Natural killer cell treated with Interleukin-12 subunit alpha and Interleukin-12 subunit beta and Interleukin-15 and Interleukin-18, amount 100 ng/mL, for 72 hours (primary cell): ENCODE measurements at regions not wholly inside any gene's neighbourhood (a gene's known extent, or its start where the extent isn't known, plus 50 kb on each side); places are given as distances from the start of the nearest gene placed in this dataset.

ENCODE experiments used
- ATAC-seq, 2 donors: fragments of 150-1000 bp; cut with Tn5 transposase in 1 of 2; sonication (Bioruptor Pico), chemical (Tn5 transposase) in 1 of 2; 2 replicates each; pipeline ENCODE4 v1.10.0; 2021
- DNase-seq: peaks from one replicate; pipeline ENCODE4 v3.0.0; 2022; ENCODE audit warnings: low spot score
- H3K27ac Mint-ChIP-seq, 2 donors: 1 replicate in 1 of 2; 2 replicates in 1 of 2; pipeline ENCODE4 v1.8.0; 2022; ENCODE audit warnings: mixed read lengths in 2 of 2, mild to moderate bottlenecking in 1 of 2, moderate library complexity in 1 of 2
- H3K27me3 Mint-ChIP-seq, 2 donors: 1 replicate in 1 of 2; 2 replicates in 1 of 2; pipeline ENCODE4 v1.8.0; 2022; ENCODE audit warnings: mixed read lengths in 2 of 2
- H3K36me3 Mint-ChIP-seq: one replicate; pipeline ENCODE4 v1.8.0; 2022; ENCODE audit warnings: mixed read lengths
- H3K4me1 Mint-ChIP-seq, 2 donors: 1 replicate in 1 of 2; 2 replicates in 1 of 2; pipeline ENCODE4 v1.8.0; 2022; ENCODE audit warnings: low read depth in 2 of 2, mixed read lengths in 2 of 2, mild to moderate bottlenecking in 1 of 2
- H3K4me3 Mint-ChIP-seq: one replicate; pipeline ENCODE4 v1.8.0; 2022; ENCODE audit warnings: mixed read lengths
- H3K9me3 Mint-ChIP-seq: 2 replicates; pipeline ENCODE4 v1.8.0; 2022; ENCODE audit warnings: mixed read lengths

DNA sequence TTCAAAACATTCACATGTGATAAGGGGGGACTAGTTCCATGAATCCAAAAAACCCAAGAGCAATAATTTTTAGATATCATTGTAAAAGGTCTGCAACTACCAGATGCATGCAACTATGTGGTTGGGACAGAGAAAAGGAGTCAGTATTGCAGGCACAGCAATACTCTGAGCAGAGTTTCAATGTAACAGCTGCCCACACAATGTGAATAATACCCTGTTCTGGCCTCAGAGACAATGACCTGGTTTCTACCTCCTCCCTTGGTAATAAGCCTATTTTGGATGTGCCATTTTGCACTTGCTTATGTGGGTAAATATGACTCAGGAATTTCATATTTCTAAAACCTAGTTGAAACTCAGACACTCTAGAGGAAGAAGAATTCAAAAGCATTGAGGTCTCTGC lies 194.8 kb upstream of the RASGEF1B start:
- H3K27ac Mint-ChIP-seq = no peak overlapping the region
- H3K27me3 Mint-ChIP-seq = peaks cover 7 to 9% of the 10 kb centered on the region in 2 donors
- no peak overlapping the region for H3K4me3 Mint-ChIP-seq
- DNase-seq (no peak), ATAC-seq (no peak)
- no peaks in the 10 kb centered on the region for H3K36me3 Mint-ChIP-seq
- no peaks in the 10 kb centered on the region for H3K4me1 Mint-ChIP-seq
- H3K9me3 Mint-ChIP-seq = no peaks in the 10 kb centered on the region

DNA sequence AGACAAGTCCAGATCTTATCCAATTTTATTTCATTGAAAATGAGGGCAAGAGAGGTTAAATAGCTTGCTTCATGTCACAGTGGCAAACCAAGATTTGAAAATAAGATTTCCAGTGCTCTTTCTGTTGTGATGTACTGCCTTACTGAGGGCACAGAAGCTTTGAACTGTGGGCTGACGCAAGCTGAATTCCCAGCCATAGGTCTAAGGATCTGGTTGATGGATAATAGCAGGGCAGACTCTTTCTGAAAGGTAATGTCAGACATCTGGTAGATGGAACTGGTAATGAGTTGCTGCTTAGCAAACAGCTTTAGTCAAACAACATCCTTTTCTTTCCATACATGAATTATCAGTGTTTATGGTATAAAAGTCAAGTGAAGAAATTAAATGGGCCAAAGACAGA lies 193.9 kb upstream of the RASGEF1B start:
- no peak for DNase-seq
- no peak overlapping the region for H3K27ac Mint-ChIP-seq
- no peak for ATAC-seq
- H3K27me3 Mint-ChIP-seq = peaks cover 7 to 9% of the 10 kb centered on the region in 2 donors
- H3K4me1 Mint-ChIP-seq = no peaks in the 10 kb centered on the region
- H3K9me3 Mint-ChIP-seq = no peaks in the 10 kb centered on the region
- H3K36me3 Mint-ChIP-seq = no peaks in the 10 kb centered on the region
- no peak overlapping the region for H3K4me3 Mint-ChIP-seq

DNA sequence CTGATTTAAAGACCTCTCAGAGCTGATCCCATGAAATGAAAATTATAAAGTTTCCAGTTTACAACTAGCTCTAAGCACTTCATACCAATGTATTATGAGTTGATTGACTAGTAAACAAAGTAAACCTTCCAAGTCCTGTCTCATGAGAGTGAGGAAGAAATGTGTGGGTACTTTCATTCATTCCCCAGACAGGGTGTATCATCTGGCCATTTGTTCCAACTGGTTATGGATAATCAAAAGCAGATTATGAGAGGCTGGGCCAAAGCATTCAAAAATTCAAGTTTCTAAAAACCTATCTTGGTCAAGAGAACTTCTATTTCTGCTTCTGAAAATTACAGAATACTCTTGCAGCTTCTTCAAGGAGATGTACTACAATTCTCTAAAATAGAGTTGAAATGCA lies 193.3 kb upstream of the RASGEF1B start:
- no peak for ATAC-seq
- no peak for DNase-seq
- Mint-ChIP-seq H3K27ac (no peak overlapping the region), H3K9me3 (no peaks in the 10 kb centered on the region), H3K4me1 (no peaks in the 10 kb centered on the region), H3K4me3 (no peak overlapping the region), H3K36me3 (no peaks in the 10 kb centered on the region), H3K27me3 (peaks cover 7 to 9% of the 10 kb centered on the region in 2 donors)

DNA sequence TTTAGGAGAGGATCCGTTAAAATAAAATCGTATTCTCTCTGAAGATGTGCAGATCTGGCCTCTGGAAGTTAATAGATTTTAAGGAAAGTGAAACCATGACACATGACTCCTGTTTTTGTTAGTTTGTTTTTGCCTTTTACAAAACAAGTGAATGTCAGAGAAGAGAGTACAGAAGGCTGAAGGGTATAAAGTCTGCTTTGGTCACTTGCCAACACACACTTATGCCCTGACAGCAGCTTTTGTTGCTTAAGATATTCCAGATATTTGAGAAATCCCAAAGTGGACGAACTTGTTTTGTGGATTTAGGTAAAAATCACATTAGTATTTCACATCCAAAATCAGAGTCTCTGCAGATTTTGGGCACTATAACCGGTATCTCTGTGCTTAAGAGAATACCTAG lies 192.4 kb upstream of the RASGEF1B start:
- Mint-ChIP-seq H3K4me1 (no peaks in the 10 kb centered on the region), H3K4me3 (no peak overlapping the region), H3K36me3 (no peaks in the 10 kb centered on the region), H3K27ac (no peak overlapping the region), H3K9me3 (no peaks in the 10 kb centered on the region), H3K27me3 (peaks cover 7% of the 10 kb centered on the region in 2 donors)
- ATAC-seq (no peak), DNase-seq (no peak)

DNA sequence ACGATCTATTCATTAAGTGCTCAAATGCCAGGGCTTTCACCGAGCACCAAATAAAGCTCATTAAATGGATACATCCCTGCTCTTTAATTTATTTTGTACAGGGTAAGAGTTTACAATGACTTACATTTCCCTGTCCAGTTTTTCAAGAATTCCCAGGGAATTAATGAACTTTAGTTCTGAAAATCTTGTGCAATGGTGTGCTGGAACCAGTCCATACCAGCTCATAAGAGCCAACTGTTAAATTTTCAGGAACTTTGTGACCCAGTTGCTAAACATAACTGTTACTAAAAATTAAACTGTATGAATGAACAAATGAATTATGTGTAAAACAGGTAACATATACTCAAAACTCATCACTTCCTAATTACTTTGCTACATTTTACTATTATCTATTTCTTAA lies 191.7 kb upstream of the RASGEF1B start:
- no peak overlapping the region for H3K4me3 Mint-ChIP-seq
- no peaks in the 10 kb centered on the region for H3K4me1 Mint-ChIP-seq
- no peak overlapping the region for H3K27ac Mint-ChIP-seq
- H3K36me3 Mint-ChIP-seq = no peaks in the 10 kb centered on the region
- H3K9me3 Mint-ChIP-seq = no peaks in the 10 kb centered on the region
- DNase-seq = no peak
- H3K27me3 Mint-ChIP-seq = peaks cover 0 to 7% of the 10 kb centered on the region in 2 donors
- no peak for ATAC-seq

DNA sequence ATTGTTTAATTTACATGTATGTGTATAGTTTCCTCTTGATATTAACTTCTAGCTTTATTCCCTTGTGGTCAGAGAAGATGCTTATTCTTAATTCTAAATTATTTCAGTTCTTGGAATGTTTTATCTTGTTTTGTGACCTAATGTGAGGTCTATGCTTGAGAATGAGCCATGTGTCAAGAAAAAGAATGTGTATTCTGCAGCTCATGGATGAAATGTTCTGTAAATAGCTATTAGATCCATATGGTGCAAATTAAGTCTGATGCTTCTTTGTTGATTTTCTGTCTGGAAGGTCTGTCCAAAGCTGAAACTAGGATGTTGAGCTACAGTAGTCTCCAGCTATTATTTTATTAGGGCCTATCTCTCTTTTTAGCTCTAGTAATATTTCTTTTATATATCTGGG lies 187.3 kb upstream of the RASGEF1B start:
- ATAC-seq (no peak), DNase-seq (no peak)
- no peaks in the 10 kb centered on the region for H3K36me3 Mint-ChIP-seq
- peaks cover under 1 to 14% of the 10 kb centered on the region in 2 donors for H3K27me3 Mint-ChIP-seq
- H3K9me3 Mint-ChIP-seq = peaks cover 3% of the 10 kb centered on the region
- H3K4me3 Mint-ChIP-seq = no peak overlapping the region
- no peak overlapping the region for H3K27ac Mint-ChIP-seq
- no peaks in the 10 kb centered on the region for H3K4me1 Mint-ChIP-seq

DNA sequence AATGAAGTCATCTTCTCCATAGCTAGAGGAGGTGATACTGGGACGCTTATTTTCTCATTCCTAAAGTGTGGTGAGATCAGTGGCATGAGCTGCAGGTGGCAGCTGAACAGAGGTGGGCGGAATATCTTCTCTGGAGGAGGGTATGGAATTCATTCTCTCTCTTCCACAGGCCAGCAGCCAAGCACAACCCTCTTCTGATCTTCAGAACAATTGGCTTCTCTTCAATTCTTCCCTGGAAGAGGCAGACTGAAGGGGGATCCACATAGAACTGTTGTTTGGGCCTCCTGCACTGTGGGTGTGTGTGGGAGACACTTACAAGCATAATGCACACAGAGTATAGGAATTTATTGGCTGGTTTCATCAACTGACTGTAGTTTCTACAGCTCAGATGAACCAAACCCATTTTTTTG lies 180.4 kb upstream of the RASGEF1B start:
- Mint-ChIP-seq H3K9me3 (no peaks in the 10 kb centered on the region), H3K4me1 (peaks cover 22 to 28% of the 10 kb centered on the region in 2 donors), H3K36me3 (no peaks in the 10 kb centered on the region), H3K27ac (no peak overlapping the region), H3K27me3 (peaks cover 17 to 32% of the 10 kb centered on the region in 2 donors), H3K4me3 (no peak overlapping the region)
- DNase-seq (no peak), ATAC-seq (no peak)

DNA sequence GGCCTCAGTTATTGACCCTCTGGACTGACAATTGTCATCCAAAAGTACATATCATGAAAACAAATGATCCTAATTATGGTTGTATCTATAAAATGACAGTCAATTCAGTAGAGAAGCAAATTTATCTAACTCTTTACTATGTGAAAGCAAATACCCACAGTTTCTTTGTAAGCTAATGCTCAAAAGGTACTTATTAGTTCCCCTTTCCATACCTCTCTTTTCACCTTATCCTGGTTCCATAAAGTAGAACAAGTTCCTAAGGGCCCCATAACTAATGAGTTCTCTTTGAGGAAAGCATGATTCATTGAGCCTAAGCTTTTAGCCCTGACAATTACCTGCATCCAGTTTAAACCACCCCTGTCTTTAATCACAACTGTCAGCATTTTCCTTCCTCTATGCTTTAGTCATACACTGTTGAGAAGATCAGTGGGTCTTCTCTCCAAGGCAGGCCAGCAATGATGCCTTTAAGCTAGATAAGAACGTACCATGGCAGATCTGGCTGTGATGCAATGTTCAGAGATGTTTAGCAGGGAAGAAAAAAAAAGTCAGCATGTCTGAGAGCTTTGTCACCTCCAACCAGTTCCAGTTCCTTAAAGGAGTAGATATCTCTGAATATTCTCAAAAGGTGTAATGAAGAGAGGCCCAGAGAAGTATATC lies 179.7 kb upstream of the RASGEF1B start:
- Mint-ChIP-seq H3K27ac (no peak overlapping the region), H3K36me3 (no peaks in the 10 kb centered on the region), H3K27me3 (peaks cover 24 to 30% of the 10 kb centered on the region in 2 donors), H3K4me1 (peaks cover 22 to 31% of the 10 kb centered on the region in 2 donors), H3K9me3 (no peaks in the 10 kb centered on the region), H3K4me3 (no peak overlapping the region)
- ATAC-seq (no peak), DNase-seq (no peak)

DNA sequence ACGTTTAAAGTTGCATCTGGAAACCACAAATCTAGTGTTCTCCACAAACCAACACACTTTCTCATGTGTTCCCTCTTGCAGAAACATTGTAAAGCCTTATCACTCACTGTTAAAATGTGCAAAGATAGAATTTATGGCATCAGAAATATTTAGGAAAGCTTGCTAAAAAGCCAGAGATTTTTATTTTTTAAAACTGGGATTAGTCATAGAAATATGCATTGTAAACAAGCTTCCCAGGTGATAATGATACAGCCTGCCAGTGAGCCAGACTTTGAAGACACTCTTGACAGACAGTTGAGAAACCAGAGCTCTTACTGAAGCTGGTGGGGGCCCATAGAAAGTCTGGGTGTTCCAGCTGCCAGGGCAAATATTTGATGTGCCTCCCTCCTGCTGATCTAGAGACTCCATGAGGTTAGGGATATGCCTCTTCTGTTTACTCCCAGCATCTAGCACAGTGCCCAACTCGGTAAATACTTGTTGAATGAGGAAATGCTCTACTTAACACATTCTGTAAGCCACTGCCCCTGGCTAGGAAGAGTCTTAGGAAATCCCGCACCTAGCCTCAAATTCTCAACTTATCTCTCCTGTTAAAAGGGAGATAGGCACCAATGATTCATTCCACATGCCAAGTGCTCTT lies 179.0 kb upstream of the RASGEF1B start:
- DNase-seq (no peak), ATAC-seq (peak in 1 of 2 donors; percentile 32)
- Mint-ChIP-seq H3K36me3 (no peaks in the 10 kb centered on the region), H3K4me3 (no peak overlapping the region), H3K27me3 (peaks cover 25 to 27% of the 10 kb centered on the region in 2 donors), H3K9me3 (no peaks in the 10 kb centered on the region), H3K27ac (no peak overlapping the region), H3K4me1 (peaks cover 22 to 31% of the 10 kb centered on the region in 2 donors)

DNA sequence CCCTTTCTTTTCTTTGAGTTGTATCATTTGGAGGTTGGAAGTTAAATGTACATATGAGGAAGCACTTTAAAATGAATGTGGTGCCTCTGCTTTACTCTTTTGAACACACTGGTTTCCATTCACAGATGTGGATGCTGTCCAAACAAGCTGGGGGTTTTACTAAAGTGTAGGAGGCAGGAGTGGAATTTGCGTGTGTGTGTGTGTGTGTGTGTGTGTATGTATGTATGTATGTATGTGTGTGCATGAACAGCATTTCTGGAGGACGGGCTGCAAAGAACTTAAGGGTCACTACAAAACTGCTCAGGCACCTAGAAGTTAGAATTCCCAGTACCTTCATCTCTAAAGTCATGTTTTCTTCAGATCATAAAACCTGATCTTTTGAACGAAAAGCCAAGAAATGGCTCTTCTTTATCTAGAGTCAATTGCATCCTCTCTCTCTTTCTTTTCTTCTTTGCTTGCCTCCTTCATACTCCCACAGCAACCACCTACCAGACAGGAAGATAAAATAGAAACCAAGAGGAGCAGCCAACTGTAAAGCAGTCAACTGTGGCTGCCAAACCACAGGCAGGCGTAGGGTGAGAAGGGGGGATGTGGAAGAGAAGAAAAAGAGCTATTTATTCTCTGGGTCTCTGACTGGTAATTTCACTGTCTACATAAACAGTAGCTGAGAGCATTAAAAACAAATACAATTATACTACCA lies 177.0 kb upstream of the RASGEF1B start:
- Mint-ChIP-seq H3K9me3 (no peaks in the 10 kb centered on the region), H3K27ac (peak overlapping the region; percentile 2 to 3), H3K27me3 (peaks cover 21 to 32% of the 10 kb centered on the region in 2 donors), H3K36me3 (peaks cover 5% of the 10 kb centered on the region), H3K4me3 (peak overlapping the region; percentile 67), H3K4me1 (peaks cover 22 to 31% of the 10 kb centered on the region in 2 donors)
- DNase-seq (peak; percentile 63), ATAC-seq (peak; percentile 88 to 95)

DNA sequence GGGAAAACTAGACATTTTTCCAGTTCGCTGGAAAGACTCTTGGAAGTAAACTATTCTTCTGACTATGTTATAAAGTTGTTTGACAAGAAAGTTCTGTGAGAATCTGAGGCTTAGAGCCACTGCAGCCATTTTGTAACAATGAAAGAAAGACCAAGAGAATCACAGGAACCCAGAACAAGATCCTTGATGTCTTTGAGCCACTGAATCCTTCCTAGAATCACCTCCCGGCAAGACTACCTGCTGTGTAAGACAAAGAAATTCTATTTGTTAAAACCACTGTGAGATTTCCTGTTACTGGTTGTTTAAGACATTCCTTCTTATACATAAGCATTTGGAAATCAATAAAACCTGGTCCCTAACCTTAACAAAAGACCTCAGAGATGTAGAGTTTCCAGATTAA lies 175.7 kb upstream of the RASGEF1B start:
- peaks cover 22 to 31% of the 10 kb centered on the region in 2 donors for H3K4me1 Mint-ChIP-seq
- H3K27me3 Mint-ChIP-seq = peaks cover 9 to 25% of the 10 kb centered on the region in 2 donors
- ATAC-seq = no peak
- H3K9me3 Mint-ChIP-seq = no peaks in the 10 kb centered on the region
- no peak for DNase-seq
- no peak overlapping the region for H3K27ac Mint-ChIP-seq
- H3K36me3 Mint-ChIP-seq = peaks cover 5% of the 10 kb centered on the region
- no peak overlapping the region for H3K4me3 Mint-ChIP-seq

DNA sequence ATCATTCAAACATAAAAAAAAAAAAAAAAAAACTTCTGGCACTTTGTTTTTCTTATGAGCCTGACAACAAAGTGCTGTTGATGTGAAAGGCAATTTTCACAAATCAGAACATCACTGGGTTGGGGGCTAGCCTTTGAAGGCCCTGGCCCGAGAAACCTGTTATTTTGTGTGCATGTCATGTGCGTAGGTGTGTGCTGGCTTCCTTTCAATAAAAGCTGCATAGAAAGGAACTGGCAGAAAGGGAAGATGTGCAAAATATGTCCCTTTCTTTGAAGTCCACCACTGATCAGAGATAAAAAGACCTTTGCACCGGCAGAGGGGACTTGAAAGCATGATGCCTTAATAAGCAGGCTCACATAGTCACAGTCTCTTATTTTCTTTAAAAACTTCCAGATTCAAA lies 170.8 kb upstream of the RASGEF1B start:
- Mint-ChIP-seq H3K4me3 (no peak overlapping the region), H3K36me3 (peaks cover 5% of the 10 kb centered on the region), H3K9me3 (no peaks in the 10 kb centered on the region), H3K27me3 (peaks cover 21 to 23% of the 10 kb centered on the region in 2 donors), H3K4me1 (peaks cover 0 to 6% of the 10 kb centered on the region in 2 donors), H3K27ac (no peak overlapping the region)
- no peak for DNase-seq
- no peak for ATAC-seq

DNA sequence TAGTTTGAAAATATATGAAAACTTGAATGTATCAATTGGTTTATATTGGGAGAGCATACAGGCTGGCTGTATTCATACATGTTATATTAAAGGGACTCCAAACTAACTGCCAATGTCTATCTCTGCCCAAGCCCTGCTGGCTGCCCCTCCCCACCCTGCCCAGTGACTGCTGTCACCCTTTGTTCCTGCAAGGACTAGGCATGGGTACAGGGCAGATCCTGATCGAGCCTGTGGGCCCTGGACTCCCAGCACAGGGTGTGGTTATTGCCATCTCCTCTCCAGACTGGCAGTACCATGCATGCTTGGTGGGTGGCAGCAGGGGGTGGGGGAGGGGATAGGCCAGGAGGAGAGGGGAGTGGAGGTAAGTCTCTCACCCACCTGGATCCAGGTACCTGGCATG lies 167.5 kb upstream of the RASGEF1B start:
- Mint-ChIP-seq H3K4me1 (no peaks in the 10 kb centered on the region), H3K9me3 (no peaks in the 10 kb centered on the region), H3K27ac (no peak overlapping the region), H3K36me3 (no peaks in the 10 kb centered on the region), H3K27me3 (peaks cover 12 to 15% of the 10 kb centered on the region in 2 donors), H3K4me3 (no peak overlapping the region)
- ATAC-seq (peak; percentile 33 to 36), DNase-seq (no peak)

DNA sequence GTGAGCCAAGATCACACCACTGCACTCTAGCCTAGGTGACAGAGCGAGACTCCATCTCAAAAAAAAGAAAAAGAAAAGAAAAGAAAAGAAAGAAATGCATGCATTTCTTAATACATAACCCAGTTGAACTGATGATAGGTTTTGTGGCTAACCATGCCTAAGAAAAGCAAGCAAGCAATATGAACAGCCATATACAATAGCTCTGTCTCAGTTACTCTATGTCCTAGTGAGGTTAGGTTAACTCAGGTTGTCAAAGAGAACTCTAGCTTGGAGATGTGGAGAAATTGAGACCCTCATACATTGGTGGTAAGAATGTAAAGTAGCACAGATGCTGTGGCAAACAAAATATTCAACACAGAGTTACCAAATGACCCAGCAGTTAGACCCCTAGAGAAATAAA lies 167.0 kb upstream of the RASGEF1B start:
- H3K27me3 Mint-ChIP-seq = peaks cover 11 to 12% of the 10 kb centered on the region in 2 donors
- H3K9me3 Mint-ChIP-seq = no peaks in the 10 kb centered on the region
- no peak overlapping the region for H3K4me3 Mint-ChIP-seq
- ATAC-seq (no peak), DNase-seq (no peak)
- H3K36me3 Mint-ChIP-seq = no peaks in the 10 kb centered on the region
- H3K4me1 Mint-ChIP-seq = no peaks in the 10 kb centered on the region
- H3K27ac Mint-ChIP-seq = no peak overlapping the region
